NCI-H748 treated with DMSO at 0.1 percent for 48 hours (cell line): ENCODE measurements at regions not wholly inside any gene's neighbourhood (a gene's known extent, or its start where the extent isn't known, plus 50 kb on each side); places are given as distances from the start of the nearest gene placed in this dataset.
"Not testable (repeated sequence)": the region's sequence is repeated elsewhere in the genome, so short reads cannot be mapped to it uniquely, and the experiment has no call there.

Experiments
- DNase-seq: peaks from one replicate; lab custom pipeline; 2025; lab: John Stamatoyannopoulos, UW

- no peak for DNase-seq
Measured at GRCh38 chr12:131618303-131618658, 92.6 kb upstream of the SFSWAP start.

- no peak for DNase-seq
Measured at GRCh38 chr12:131618701-131619100, 92.2 kb upstream of the SFSWAP start.

- DNase-seq: no peak
Measured at GRCh38 chr12:131619106-131619642, 91.7 kb upstream of the SFSWAP start.

- DNase-seq: no peak
Measured at GRCh38 chr12:131619736-131620506, 91.0 kb upstream of the SFSWAP start.

- DNase-seq: no peak
Measured at GRCh38 chr12:131620520-131620919, 90.4 kb upstream of the SFSWAP start.

GRCh38 chr12:131620946-131621681 lies 89.8 kb upstream of the SFSWAP start:
- DNase-seq: no peak

GRCh38 chr12:131621701-131622421 lies 89.0 kb upstream of the SFSWAP start:
- no peak for DNase-seq

- no peak for DNase-seq
Measured at GRCh38 chr12:131622422-131622955, 88.4 kb upstream of the SFSWAP start.

- DNase-seq: not testable (repeated sequence)
Measured at GRCh38 chr12:131623404-131624368, 87.2 kb upstream of the SFSWAP start.

GRCh38 chr12:131624369-131624739 lies 86.5 kb upstream of the SFSWAP start:
- DNase-seq: not testable (repeated sequence)

GRCh38 chr12:131624756-131625501 lies 86.0 kb upstream of the SFSWAP start:
- DNase-seq: not testable (repeated sequence)

GRCh38 chr12:131625966-131626722 lies 84.7 kb upstream of the SFSWAP start:
- not testable (repeated sequence) for DNase-seq

GRCh38 chr12:131627151-131628022 lies 83.5 kb upstream of the SFSWAP start:
- not testable (repeated sequence) for DNase-seq

- no peak for DNase-seq
Measured at GRCh38 chr12:131628023-131628740, 82.7 kb upstream of the SFSWAP start.

- DNase-seq: no peak
Measured at GRCh38 chr12:131628766-131629448, 82.0 kb upstream of the SFSWAP start.

GRCh38 chr12:131631230-131631629 lies 79.7 kb upstream of the SFSWAP start:
- DNase-seq: no peak
